GM18505 (cell line): ENCODE measurements at regions not wholly inside any gene's neighbourhood (a gene's known extent, or its start where the extent isn't known, plus 50 kb on each side); places are given as distances from the start of the nearest gene placed in this dataset.
"Not testable (repeated sequence)": the region's sequence is repeated elsewhere in the genome, so short reads cannot be mapped to it uniquely, and the experiment has no call there.

Experiments used
- ATAC-seq: cut with Tn5 transposase; IDR thresholded peaks from one replicate; pipeline ENCODE4 v1.9.1; 2021; ENCODE audit not compliant: unreplicated experiment
- POLR2A ChIP-seq: IDR thresholded peaks from 4 replicates; pipeline ENCODE4 v1.6.1; 2011; ENCODE audit warnings: borderline replicate concordance; ENCODE audit not compliant: insufficient read depth, insufficient read length; ENCODE audit errors: extremely low read depth

GRCh38 chr3:27641888-27642601, 80.1 kb downstream of the EOMES start:
- no peak for TF ChIP-seq POLR2A
- ATAC-seq, result no peak

- no peak for TF ChIP-seq POLR2A
- ATAC-seq, result no peak
These were observed 80.8 kb downstream of the EOMES start for GRCh38 chr3:27641271-27641800.

GRCh38 chr3:27639271-27639670, 82.9 kb downstream of the EOMES start:
- no peak for TF ChIP-seq POLR2A
- ATAC-seq, result no peak

DNA sequence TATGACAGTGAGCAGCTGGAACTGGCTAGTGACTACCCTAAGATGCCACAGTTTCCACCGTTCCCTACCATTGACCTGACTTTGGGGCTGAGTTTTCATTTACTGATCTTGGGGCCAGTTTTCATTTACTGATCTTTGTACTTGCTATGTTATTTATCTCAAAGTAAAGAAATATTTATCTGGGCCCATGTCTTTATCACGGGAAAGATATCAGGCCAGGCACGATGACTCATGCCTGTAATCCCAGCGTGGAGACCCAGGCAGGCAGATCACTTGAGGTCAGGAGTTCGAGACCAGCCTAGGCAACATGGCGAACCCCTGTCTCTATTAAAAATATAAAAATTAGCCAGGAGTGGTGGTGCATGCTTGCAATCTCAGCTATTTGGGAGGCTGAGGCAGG, 83.5 kb downstream of the EOMES start:
- no peak for ATAC-seq
- TF ChIP-seq POLR2A, result no peak

DNA sequence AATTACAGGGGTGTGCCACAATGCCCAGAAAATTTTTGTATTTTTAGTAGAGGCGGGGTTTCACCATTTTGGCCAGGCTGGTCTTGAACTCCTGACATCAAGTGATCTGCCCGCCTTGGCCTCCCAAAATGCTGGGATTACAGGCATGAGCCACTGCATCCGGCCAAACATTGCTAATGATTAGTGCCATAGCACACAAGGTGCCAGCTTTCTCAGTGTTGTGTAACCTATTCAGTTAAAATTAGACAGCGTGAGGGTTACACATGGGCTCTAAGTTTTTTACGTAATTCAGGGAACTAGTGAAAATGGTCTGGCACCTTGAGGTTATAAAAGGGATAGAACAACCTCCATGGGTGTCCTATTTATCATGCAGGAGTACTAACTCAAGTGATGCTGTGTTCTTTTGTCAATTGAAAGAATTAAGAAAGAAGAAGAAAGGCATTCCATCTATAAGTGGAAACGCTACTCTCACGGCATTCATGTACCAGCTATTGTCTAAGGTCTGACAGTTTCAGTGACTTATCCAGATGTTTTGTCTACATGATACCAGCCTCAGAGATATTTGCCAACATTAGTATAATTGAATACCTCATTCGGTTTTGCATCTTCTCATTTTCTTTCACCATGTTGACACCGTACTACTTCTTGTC, 84.7 kb downstream of the EOMES start:
- no peak for TF ChIP-seq POLR2A
- no peak for ATAC-seq

GRCh38 chr3:27635006-27635405, 87.1 kb downstream of the EOMES start:
- not testable (repeated sequence) for ATAC-seq

DNA sequence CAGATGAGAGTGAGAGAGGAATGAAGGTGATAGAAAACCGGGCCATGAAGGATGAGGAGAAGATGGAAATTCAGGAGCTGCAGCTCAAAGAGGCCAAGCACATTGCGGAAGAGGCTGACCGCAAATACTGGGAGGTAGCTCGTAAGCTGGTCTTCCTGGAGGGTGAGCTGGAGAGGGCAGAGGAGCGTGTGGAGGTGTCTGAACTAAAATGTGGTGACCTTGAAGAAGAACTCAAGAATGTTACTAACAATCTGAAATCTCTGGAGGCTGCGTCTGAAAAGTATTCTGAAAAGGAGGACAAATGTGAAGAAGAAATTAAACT, 88.9 kb downstream of the EOMES start:
- TF ChIP-seq POLR2A, result no peak
- ATAC-seq, result peak; percentile 23

- ATAC-seq, result peak; percentile 95
- no peak for TF ChIP-seq POLR2A
These were observed 89.5 kb downstream of the EOMES start for GRCh38 chr3:27632431-27633223.

- no peak for ATAC-seq
- TF ChIP-seq POLR2A, result no peak
These were observed 91.2 kb downstream of the EOMES start for GRCh38 chr3:27630885-27631284.

DNA sequence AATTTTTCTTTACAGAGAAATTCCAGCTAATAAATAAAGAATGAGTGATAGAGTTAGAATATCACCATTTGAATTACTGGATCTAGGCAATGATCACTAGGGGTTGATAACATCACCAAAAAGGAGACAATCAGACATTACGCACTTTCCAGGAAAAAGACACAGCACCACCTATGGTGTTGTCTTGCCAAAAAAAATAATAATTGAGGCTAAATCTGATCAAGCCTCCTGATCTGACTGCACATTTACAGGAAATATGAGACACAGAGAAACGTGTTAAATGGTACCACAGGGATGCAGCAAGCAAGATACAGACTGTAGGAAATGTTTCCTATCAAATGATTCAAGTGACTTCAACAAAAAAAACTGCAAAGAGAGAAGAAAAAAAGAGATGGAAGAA, 92.8 kb downstream of the EOMES start:
- ATAC-seq, result no peak
- no peak for TF ChIP-seq POLR2A

GRCh38 chr3:27628026-27628750, 93.9 kb downstream of the EOMES start:
- no peak for ATAC-seq

DNA sequence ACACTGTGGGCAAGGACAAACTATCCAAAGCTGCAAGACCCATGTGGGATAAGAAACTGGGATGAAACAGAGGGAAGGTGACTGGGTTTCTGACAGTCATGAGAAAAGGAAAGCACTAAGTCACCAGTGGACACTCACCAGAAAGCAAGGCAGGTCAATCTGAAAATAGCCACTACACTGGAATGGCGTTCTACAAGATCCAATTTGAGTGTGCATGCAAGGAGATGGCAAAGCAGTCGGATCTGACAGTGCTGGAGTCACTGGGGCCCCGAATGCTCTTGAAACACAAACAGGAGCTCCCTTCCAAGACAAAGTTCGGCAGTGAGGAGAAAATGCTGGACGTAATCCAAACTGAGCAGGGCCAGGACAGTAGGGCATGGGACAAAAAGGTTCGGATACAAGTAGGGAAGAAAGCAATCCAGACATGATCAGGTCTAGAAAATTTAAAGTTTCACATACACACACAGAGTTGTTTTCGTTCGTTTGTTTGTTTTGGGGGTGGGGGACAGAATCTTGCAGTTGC, 95.5 kb downstream of the EOMES start:
- TF ChIP-seq POLR2A, result no peak
- no peak for ATAC-seq

More at GRCh38 chr3:27628026-27628750, 93.9 kb downstream of the EOMES start:
- TF ChIP-seq POLR2A, result no peak

DNA sequence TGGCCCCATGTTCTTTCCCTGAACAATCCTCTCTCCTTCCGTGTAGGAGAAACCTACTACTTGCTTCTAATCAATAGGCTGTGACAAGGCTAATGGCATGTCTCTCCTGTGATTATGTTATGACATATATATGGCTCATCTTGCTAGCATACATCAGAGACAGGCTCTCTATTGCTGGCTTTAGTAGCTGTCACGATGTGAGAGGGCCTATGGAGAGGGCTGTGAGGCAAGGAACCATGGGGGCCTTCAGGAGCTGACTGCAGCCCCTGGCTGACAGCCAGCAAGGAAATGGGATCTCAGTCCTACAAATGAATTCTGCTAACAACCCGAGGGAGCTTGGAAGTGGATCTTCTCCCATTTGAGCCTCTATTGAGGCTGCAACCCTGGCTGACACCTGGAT, 96.3 kb downstream of the EOMES start:
- no peak for TF ChIP-seq POLR2A
- no peak for ATAC-seq
